Osteoblast (primary cell): ENCODE measurements at regions not wholly inside any gene's neighbourhood (a gene's known extent, or its start where the extent isn't known, plus 50 kb on each side); places are given as distances from the start of the nearest gene placed in this dataset.

Experiments
- DNase-seq: peaks from one replicate; pipeline ENCODE4 v3.0.0; 2011; ENCODE audit warnings: low spot score, mixed read lengths; ENCODE audit not compliant: insufficient read length; ENCODE audit errors: missing footprints
- H2AFZ ChIP-seq: 2 replicates; pipeline ENCODE4 v1.6.0; 2011; ENCODE audit warnings: mild to moderate bottlenecking, low read length
- H3K27ac ChIP-seq: 2 replicates; pipeline ENCODE4 v1.5.1; 2011; ENCODE audit warnings: mild to moderate bottlenecking, low read depth, low read length, moderate library complexity
- H3K27me3 ChIP-seq: 2 replicates; pipeline ENCODE4 v1.6.0; 2012; ENCODE audit warnings: mild to moderate bottlenecking, control low read depth, inconsistent platforms, low read length, moderate library complexity; ENCODE audit not compliant: insufficient read depth
- H3K36me3 ChIP-seq: 2 replicates; pipeline ENCODE4 v1.5.1; 2011; ENCODE audit warnings: mild to moderate bottlenecking, low read length, control low read depth, moderate library complexity; ENCODE audit not compliant: insufficient read depth
- H3K4me1 ChIP-seq: 2 replicates; pipeline ENCODE4 v1.5.1; 2011; ENCODE audit warnings: mild to moderate bottlenecking, low read length, control low read depth, moderate library complexity; ENCODE audit not compliant: insufficient read depth
- H3K4me2 ChIP-seq: 2 replicates; pipeline ENCODE4 v1.6.0; 2011; ENCODE audit warnings: mild to moderate bottlenecking, low read length; ENCODE audit not compliant: insufficient read depth
- H3K4me3 ChIP-seq: fragments of 200-600 bp; sonication (generic); 3 replicates; pipeline ENCODE4 v1.5.1; 2012; ENCODE audit warnings: mild to moderate bottlenecking, low read length, inconsistent platforms; ENCODE audit not compliant: insufficient read depth
- H3K79me2 ChIP-seq: 2 replicates; pipeline ENCODE4 v1.6.0; 2012; ENCODE audit warnings: mild to moderate bottlenecking, low read length, control low read depth, inconsistent platforms; ENCODE audit not compliant: insufficient read depth
- H3K9me3 ChIP-seq: 2 replicates; pipeline ENCODE4 v1.5.1; 2011; ENCODE audit warnings: low read depth, low read length, control low read depth
- H4K20me1 ChIP-seq: 2 replicates; pipeline ENCODE4 v1.6.0; 2012; ENCODE audit warnings: mild to moderate bottlenecking, low read length, control low read depth; ENCODE audit not compliant: insufficient read depth
- TF ChIP-seq, protein P1 (sequence below): IDR thresholded peaks from 2 replicates; pipeline ENCODE4 v1.5.1; 2011; ENCODE audit warnings: mild to moderate bottlenecking, low read depth, low read length, moderate library complexity; ENCODE audit errors: extremely low read depth

DNA sequence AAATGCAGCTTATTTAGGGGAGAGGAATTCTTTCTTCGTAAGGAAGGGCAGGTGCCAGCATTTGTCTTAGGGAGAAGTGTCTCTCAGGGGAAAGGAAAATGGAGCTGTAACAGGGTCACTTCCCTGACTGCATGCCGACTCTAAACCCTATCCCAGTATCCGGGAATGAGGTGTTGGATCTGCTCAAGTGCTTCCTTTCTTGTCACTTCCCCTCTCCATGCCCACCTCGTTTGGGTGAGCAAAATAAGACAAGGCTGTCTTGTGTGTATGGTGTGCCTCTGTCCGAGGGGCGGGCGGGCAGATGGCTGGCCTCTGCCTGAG lies 230.1 kb upstream of the TPM1 start:
- H3K4me1 ChIP-seq: peaks cover 8% of the 10 kb centered on the region
- H4K20me1 ChIP-seq: peaks cover 4% of the 10 kb centered on the region
- DNase-seq: no peak
- H3K27ac ChIP-seq: no peak overlapping the region
- H3K9me3 ChIP-seq: no peaks in the 10 kb centered on the region
- no peaks in the 10 kb centered on the region for H3K79me2 ChIP-seq
- no peak overlapping the region for H3K4me2 ChIP-seq
- no peaks in the 10 kb centered on the region for H3K27me3 ChIP-seq
- H3K36me3 ChIP-seq: no peaks in the 10 kb centered on the region
- H3K4me3 ChIP-seq: no peak overlapping the region
- TF ChIP-seq, protein P1, sequence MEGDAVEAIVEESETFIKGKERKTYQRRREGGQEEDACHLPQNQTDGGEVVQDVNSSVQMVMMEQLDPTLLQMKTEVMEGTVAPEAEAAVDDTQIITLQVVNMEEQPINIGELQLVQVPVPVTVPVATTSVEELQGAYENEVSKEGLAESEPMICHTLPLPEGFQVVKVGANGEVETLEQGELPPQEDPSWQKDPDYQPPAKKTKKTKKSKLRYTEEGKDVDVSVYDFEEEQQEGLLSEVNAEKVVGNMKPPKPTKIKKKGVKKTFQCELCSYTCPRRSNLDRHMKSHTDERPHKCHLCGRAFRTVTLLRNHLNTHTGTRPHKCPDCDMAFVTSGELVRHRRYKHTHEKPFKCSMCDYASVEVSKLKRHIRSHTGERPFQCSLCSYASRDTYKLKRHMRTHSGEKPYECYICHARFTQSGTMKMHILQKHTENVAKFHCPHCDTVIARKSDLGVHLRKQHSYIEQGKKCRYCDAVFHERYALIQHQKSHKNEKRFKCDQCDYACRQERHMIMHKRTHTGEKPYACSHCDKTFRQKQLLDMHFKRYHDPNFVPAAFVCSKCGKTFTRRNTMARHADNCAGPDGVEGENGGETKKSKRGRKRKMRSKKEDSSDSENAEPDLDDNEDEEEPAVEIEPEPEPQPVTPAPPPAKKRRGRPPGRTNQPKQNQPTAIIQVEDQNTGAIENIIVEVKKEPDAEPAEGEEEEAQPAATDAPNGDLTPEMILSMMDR: no peak
- H2AFZ ChIP-seq: no peak overlapping the region

DNA sequence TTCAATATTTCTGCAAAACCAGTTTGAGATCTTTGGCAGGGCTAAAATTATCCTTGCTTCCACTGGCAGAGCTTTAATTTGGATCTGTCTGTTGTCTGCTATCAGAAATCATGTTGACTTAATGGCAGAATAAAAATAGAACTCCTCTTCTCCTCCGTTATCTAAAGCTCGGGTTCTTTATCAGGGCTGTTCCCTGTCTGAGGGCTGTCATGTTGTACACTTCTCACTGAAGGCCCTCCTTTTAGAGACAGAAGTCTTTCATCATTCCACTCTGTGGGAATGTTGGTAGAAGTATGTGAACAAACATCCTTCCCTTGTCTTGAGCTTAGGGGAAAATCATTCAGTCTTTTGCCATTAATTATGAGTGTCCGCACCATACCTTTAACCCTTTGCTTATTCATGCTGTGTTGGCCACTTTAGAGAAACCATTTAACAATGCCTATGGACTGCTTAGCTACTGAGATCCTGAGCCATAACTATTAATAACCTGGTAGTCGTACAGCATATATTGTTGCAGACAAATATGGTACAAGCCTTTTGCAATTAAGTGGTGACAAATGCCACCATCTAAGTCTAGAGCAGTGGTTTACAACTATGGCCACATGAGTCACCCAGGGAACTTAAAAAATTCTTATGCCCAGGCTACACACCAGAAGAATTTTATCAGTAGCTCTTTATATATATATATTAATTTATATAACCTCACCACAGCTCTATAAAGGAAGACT lies 226.0 kb upstream of the TPM1 start:
- H3K4me1 ChIP-seq: no peaks in the 10 kb centered on the region
- no peak overlapping the region for H3K4me3 ChIP-seq
- H3K4me2 ChIP-seq: no peak overlapping the region
- H3K79me2 ChIP-seq: no peaks in the 10 kb centered on the region
- DNase-seq: no peak
- H3K36me3 ChIP-seq: peaks cover 9% of the 10 kb centered on the region
- TF ChIP-seq, protein P1: no peak
- no peak overlapping the region for H2AFZ ChIP-seq
- no peak overlapping the region for H3K27ac ChIP-seq
- H3K27me3 ChIP-seq: no peaks in the 10 kb centered on the region
- no peaks in the 10 kb centered on the region for H4K20me1 ChIP-seq
- no peaks in the 10 kb centered on the region for H3K9me3 ChIP-seq

DNA sequence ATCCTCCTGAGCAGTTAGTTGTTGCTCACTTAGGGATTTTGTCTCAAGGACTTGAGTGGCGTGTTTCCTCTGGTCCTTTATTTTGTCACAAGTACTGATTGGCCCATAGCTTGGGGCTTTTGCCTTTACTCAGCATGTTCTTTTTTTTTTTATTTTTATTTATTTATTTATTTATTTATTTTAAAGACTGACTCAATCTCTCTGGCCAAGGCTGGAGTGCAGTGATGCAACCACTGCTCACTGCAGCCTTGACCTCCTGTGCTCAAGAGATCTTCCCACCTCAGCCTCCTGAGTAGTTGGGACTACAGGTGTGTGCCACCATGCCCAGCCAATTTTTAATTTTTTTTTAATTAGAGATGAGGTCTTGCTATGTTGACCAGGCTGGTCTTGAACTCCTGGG lies 223.9 kb upstream of the TPM1 start:
- H3K4me1 ChIP-seq: peaks cover 3% of the 10 kb centered on the region
- H3K4me3 ChIP-seq: no peak overlapping the region
- no peaks in the 10 kb centered on the region for H4K20me1 ChIP-seq
- H3K27ac ChIP-seq: no peak overlapping the region
- H3K27me3 ChIP-seq: no peaks in the 10 kb centered on the region
- peaks cover 9% of the 10 kb centered on the region for H3K36me3 ChIP-seq
- H3K4me2 ChIP-seq: no peak overlapping the region
- H3K79me2 ChIP-seq: no peaks in the 10 kb centered on the region
- no peak overlapping the region for H2AFZ ChIP-seq
- no peaks in the 10 kb centered on the region for H3K9me3 ChIP-seq
- TF ChIP-seq, protein P1: no peak
- DNase-seq: no peak

DNA sequence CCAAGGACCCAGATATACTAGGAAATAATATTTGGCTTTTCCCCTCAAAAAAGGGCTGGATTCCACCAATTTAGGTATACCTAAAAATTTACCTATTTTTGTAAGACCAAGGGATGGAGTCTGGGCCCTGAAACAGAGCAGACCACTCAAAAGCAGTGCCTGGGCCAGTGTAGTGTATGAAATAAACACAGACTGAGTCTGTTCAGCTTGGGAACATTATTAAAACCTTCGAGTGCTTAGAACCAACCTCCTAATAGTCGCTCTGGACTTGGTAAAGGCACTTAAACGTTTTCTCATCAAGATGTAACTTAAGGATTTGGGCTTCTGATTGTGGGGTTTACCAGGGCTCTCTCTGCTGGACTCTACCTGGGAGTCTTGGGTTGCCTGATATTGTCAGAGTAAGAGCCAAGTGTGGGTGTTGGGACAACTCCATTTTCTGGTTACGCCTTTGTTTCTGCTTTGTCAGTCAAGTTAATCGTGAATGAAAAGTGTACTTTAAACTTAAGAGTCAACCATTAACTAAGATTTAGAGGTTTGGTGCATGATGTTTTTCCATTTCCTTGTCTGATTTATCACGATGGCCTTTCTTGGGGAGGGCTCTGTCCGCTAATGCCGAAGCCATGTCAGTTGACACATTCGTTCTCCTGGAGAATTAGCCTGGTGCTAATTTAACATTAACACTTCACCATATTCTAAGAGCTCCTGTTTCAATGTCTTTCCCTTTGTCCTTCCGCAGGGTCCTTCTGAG lies 221.0 kb upstream of the TPM1 start:
- H3K36me3 ChIP-seq: peaks cover 9% of the 10 kb centered on the region
- TF ChIP-seq, protein P1: no peak
- no peak overlapping the region for H2AFZ ChIP-seq
- DNase-seq: no peak
- H3K79me2 ChIP-seq: no peaks in the 10 kb centered on the region
- no peak overlapping the region for H3K27ac ChIP-seq
- no peak overlapping the region for H3K4me2 ChIP-seq
- H3K4me1 ChIP-seq: peaks cover 16% of the 10 kb centered on the region
- H4K20me1 ChIP-seq: no peaks in the 10 kb centered on the region
- no peaks in the 10 kb centered on the region for H3K9me3 ChIP-seq
- no peaks in the 10 kb centered on the region for H3K27me3 ChIP-seq
- no peak overlapping the region for H3K4me3 ChIP-seq
